H1 (cell line): ENCODE measurements at regions not wholly inside any gene's neighbourhood (a gene's known extent, or its start where the extent isn't known, plus 50 kb on each side); places are given as distances from the start of the nearest gene placed in this dataset.

ENCODE experiments used
- CTCF ChIA-PET: fragments of 300-600 bp; sonication (Branson Sonifier 250); formaldehyde crosslinking; loops from one replicate; lab custom pipeline; 2021; ENCODE audit not compliant: partially characterized antibody; lab: Charles Lee
- POLR2A ChIA-PET: fragments of 300-600 bp; sonication (Branson Sonifier 250); formaldehyde crosslinking; loops from one replicate; lab custom pipeline; 2021; ENCODE audit warnings: inconsistent platforms; ENCODE audit not compliant: partially characterized antibody; lab: Charles Lee
- DNase-seq, 2 experiments: peaks; one replicate each; pipeline versions ENCODE4 v3.0.0 to v3.0.0-alpha.2; 2010 to 2022; ENCODE audit warnings: low spot score in 2 of 2, low read depth in 1 of 2, mixed read lengths in 1 of 2
- FAIRE-seq: peaks from 2 replicates; lab custom pipeline; 2011; peaks lifted over from hg19 to GRCh38; lab: Jason Lieb, UNC
- H2AFZ ChIP-seq: 2 replicates; pipeline ENCODE4 v1.8.1; 2012; ENCODE audit warnings: low read length, inconsistent platforms
- H2AK5ac ChIP-seq: 2 replicates; pipeline ENCODE4 v1.6.1; 2013; ENCODE audit warnings: low read depth, low read length
- H2BK120ac ChIP-seq: replicated peaks from 2 replicates; pipeline ENCODE3; 2013; ENCODE audit warnings: low read depth, low read length, inconsistent platforms
- H2BK12ac ChIP-seq: 2 replicates; pipeline ENCODE4 v1.6.1; 2013; ENCODE audit warnings: low read depth, low read length
- H2BK15ac ChIP-seq: 2 replicates; pipeline ENCODE4 v1.6.1; 2013; ENCODE audit warnings: low read length
- H2BK20ac ChIP-seq: 2 replicates; pipeline ENCODE4 v1.6.1; 2013; ENCODE audit warnings: low read length
- H2BK5ac ChIP-seq: 2 replicates; pipeline ENCODE4 v1.6.1; 2013; ENCODE audit warnings: low read depth, low read length
- H3K14ac ChIP-seq: 2 replicates; pipeline ENCODE4 v1.6.1; 2013; ENCODE audit warnings: inconsistent platforms; ENCODE audit not compliant: insufficient read length
- H3K18ac ChIP-seq: 2 replicates; pipeline ENCODE4 v1.6.1; 2013; ENCODE audit warnings: low read length; ENCODE audit errors: extremely low read depth
- H3K23ac ChIP-seq: 2 replicates; pipeline ENCODE4 v1.6.1; 2013; ENCODE audit warnings: inconsistent platforms; ENCODE audit not compliant: insufficient read length
- H3K23me2 ChIP-seq: 2 replicates; pipeline ENCODE4 v1.6.1; 2013; ENCODE audit warnings: low read depth, low read length
- H3K27ac ChIP-seq: 2 replicates; pipeline ENCODE4 v1.6.1; 2011; ENCODE audit warnings: low read depth, low read length, inconsistent platforms
- H3K27me3 ChIP-seq, 4 experiments: replicated peaks in 1 of 4; 1 replicate in 1 of 4; 2 replicates in 3 of 4; pipeline versions ENCODE4 v1.6.1 to v1.8.1; 2011 to 2013; ENCODE audit warnings: low read length in 3 of 4, mild to moderate bottlenecking in 3 of 4, inconsistent platforms in 2 of 4, mixed read lengths in 2 of 4, moderate library complexity in 1 of 4; ENCODE audit not compliant: control insufficient read depth in 3 of 4, insufficient read depth in 3 of 4; ENCODE audit errors: extremely low read depth in 1 of 4
- H3K36me3 ChIP-seq, 4 experiments: 2 replicates each; pipeline versions ENCODE4 v1.6.1 to v1.8.1; 2011 to 2013; ENCODE audit warnings: mild to moderate bottlenecking in 4 of 4, low read length in 3 of 4, moderate library complexity in 2 of 4, control low read depth in 1 of 4, inconsistent platforms in 1 of 4; ENCODE audit not compliant: insufficient read depth in 4 of 4, control insufficient read depth in 2 of 4
- H3K4ac ChIP-seq: replicated peaks from 2 replicates; pipeline ENCODE3; 2013; ENCODE audit warnings: low read length, low read depth, mixed read lengths, inconsistent platforms; ENCODE audit not compliant: insufficient read length
- H3K4me1 ChIP-seq, 4 experiments: replicated peaks in 1 of 4; 1 replicate in 1 of 4; 2 replicates in 3 of 4; pipeline versions ENCODE4 v1.6.1 to v1.8.1; 2011 to 2013; ENCODE audit warnings: low read length in 3 of 4, inconsistent platforms in 2 of 4, mixed read lengths in 1 of 4; ENCODE audit not compliant: insufficient read depth in 4 of 4, control insufficient read depth in 3 of 4
- H3K4me2 ChIP-seq, 2 experiments: 2 replicates each; pipeline versions ENCODE4 v1.6.1 to v1.8.1; 2011 to 2013; ENCODE audit warnings: low read depth in 2 of 2, low read length in 2 of 2, control low read depth in 1 of 2, inconsistent platforms in 1 of 2, mild to moderate bottlenecking in 1 of 2; ENCODE audit not compliant: insufficient read depth in 1 of 2
- H3K4me3 ChIP-seq, 4 experiments: fragments of 200-600, 300-600 bp in 1 of 4; sonication (generic), shearing (Covaris generic), sonication (Bioruptor Twin) in 1 of 4; 2 replicates each; pipeline versions ENCODE4 v1.5.1 to v1.8.1; 2011 to 2016; ENCODE audit warnings: low read length in 4 of 4, low read depth in 3 of 4, control low read depth in 2 of 4, inconsistent platforms in 2 of 4, mild to moderate bottlenecking in 2 of 4, mixed read lengths in 1 of 4, moderate library complexity in 1 of 4; ENCODE audit not compliant: insufficient read depth in 2 of 4; ENCODE audit errors: extremely low read depth in 1 of 4
- H3K56ac ChIP-seq: replicated peaks from 2 replicates; pipeline ENCODE3; 2013; ENCODE audit warnings: low read depth, mild to moderate bottlenecking, mixed read lengths, low read length, inconsistent platforms; ENCODE audit not compliant: insufficient read length
- H3K79me1 ChIP-seq: 2 replicates; pipeline ENCODE4 v1.6.1; 2013; ENCODE audit warnings: low read depth, low read length, control low read depth
- H3K79me2 ChIP-seq, 2 experiments: 2 replicates each; pipeline versions ENCODE4 v1.6.1 to v1.8.1; 2012 to 2013; ENCODE audit warnings: low read length in 2 of 2, mild to moderate bottlenecking in 2 of 2, inconsistent platforms in 1 of 2; ENCODE audit not compliant: insufficient read depth in 2 of 2, control insufficient read depth in 1 of 2
- H3K9ac ChIP-seq, 4 experiments: replicated peaks in 1 of 4; 1 replicate in 1 of 4; 2 replicates in 3 of 4; pipeline versions ENCODE4 v1.6.1 to v1.8.1; 2011 to 2013; ENCODE audit warnings: low read depth in 3 of 4, low read length in 3 of 4, control low read depth in 2 of 4, mild to moderate bottlenecking in 2 of 4, moderate library complexity in 2 of 4, inconsistent platforms in 1 of 4; ENCODE audit errors: extremely low read depth in 1 of 4
- H3K9me3 ChIP-seq, 2 experiments: 2 replicates each; pipeline versions ENCODE4 v1.6.1 to v1.8.1; 2012 to 2013; ENCODE audit warnings: mild to moderate bottlenecking in 2 of 2, moderate library complexity in 2 of 2, control low read depth in 1 of 2, inconsistent platforms in 1 of 2, low read depth in 1 of 2, low read length in 1 of 2, mixed read lengths in 1 of 2; ENCODE audit not compliant: insufficient read depth in 2 of 2
- H4K20me1 ChIP-seq, 2 experiments: replicated peaks in 1 of 2; 2 replicates each; pipeline versions ENCODE3 to v1.8.1; 2011 to 2013; ENCODE audit warnings: inconsistent platforms in 2 of 2, low read length in 2 of 2, mild to moderate bottlenecking in 1 of 2; ENCODE audit not compliant: insufficient read depth in 2 of 2, control insufficient read depth in 1 of 2
- H4K5ac ChIP-seq: 2 replicates; pipeline ENCODE4 v1.6.1; 2013; ENCODE audit warnings: low read length, low read depth, mixed read lengths, inconsistent platforms; ENCODE audit not compliant: insufficient read length
- H4K8ac ChIP-seq: 2 replicates; pipeline ENCODE4 v1.8.0; 2013; ENCODE audit warnings: mild to moderate bottlenecking, moderate library complexity, low read length, inconsistent platforms; ENCODE audit not compliant: insufficient read depth; ENCODE audit errors: extremely low read depth
- H4K91ac ChIP-seq: replicated peaks from 2 replicates; pipeline ENCODE3; 2013; ENCODE audit warnings: low read length, mixed read lengths, inconsistent platforms; ENCODE audit not compliant: insufficient read length
- BRCA1 ChIP-seq: IDR thresholded peaks from 2 replicates; pipeline ENCODE4 v1.6.1; 2012; ENCODE audit warnings: low read depth, low read length, improper control_type of control experiment
- CHD2 ChIP-seq: IDR thresholded peaks from 2 replicates; pipeline ENCODE4 v1.6.1; 2012; ENCODE audit warnings: low read length, improper control_type of control experiment
- CTBP2 ChIP-seq: IDR thresholded peaks from 2 replicates; pipeline ENCODE4 v1.7.0; 2011; ENCODE audit warnings: borderline replicate concordance, mild to moderate bottlenecking, moderate library complexity, mixed read lengths, low read length; ENCODE audit not compliant: insufficient read depth, insufficient read length
- EGR1 ChIP-seq: IDR thresholded peaks from 2 replicates; pipeline ENCODE4 v1.6.1; 2011; ENCODE audit warnings: low read depth, low read length, borderline replicate concordance
- FOSL1 ChIP-seq: IDR thresholded peaks from 2 replicates; pipeline ENCODE4 v1.6.1; 2011; ENCODE audit warnings: mild to moderate bottlenecking, low read depth, low read length, moderate library complexity; ENCODE audit not compliant: insufficient read depth
- GABPA ChIP-seq: IDR thresholded peaks from 2 replicates; pipeline ENCODE4 v1.6.1; 2011; ENCODE audit warnings: mild to moderate bottlenecking, low read length, moderate library complexity, borderline replicate concordance; ENCODE audit not compliant: insufficient read depth
- GTF2F1 ChIP-seq: IDR thresholded peaks from 2 replicates; pipeline ENCODE4 v1.6.1; 2012; ENCODE audit warnings: low read depth, low read length, improper control_type of control experiment, borderline replicate concordance
- HDAC6 ChIP-seq: IDR thresholded peaks from one replicate; pipeline ENCODE4 v1.7.1; 2012; ENCODE audit warnings: low read depth, mild to moderate bottlenecking, inconsistent platforms, low read length, moderate library complexity
- KDM1A ChIP-seq: fragments of 200-600, 300-600 bp; sonication (generic); IDR thresholded peaks from 2 replicates; pipeline ENCODE4 v1.7.1; 2016; ENCODE audit warnings: mild to moderate bottlenecking, low read length, borderline replicate concordance
- PHF8 ChIP-seq: fragments of 200-600 bp; sonication (generic); conservative IDR thresholded peaks from 2 replicates; pipeline ENCODE4 v1.7.1; 2012; ENCODE audit warnings: low read depth, mild to moderate bottlenecking, inconsistent platforms, low read length, moderate library complexity
- SP1 ChIP-seq: IDR thresholded peaks from 2 replicates; pipeline ENCODE4 v1.6.1; 2011; ENCODE audit warnings: low read depth, low read length
- SP2 ChIP-seq: IDR thresholded peaks from 2 replicates; pipeline ENCODE4 v1.6.1; 2012; ENCODE audit warnings: mild to moderate bottlenecking, low read length, inconsistent platforms
- SUZ12 ChIP-seq: fragments of 200-600 bp; sonication (generic); IDR thresholded peaks from 2 replicates; pipeline ENCODE4 v1.6.1; 2012; ENCODE audit warnings: mild to moderate bottlenecking, inconsistent platforms, low read length, moderate library complexity, mixed read lengths
- YY1 ChIP-seq: IDR thresholded peaks from 2 replicates; pipeline ENCODE4 v1.6.1; 2011; ENCODE audit warnings: low read depth, mild to moderate bottlenecking, low read length
- WGBS, 2 experiments: shearing (Covaris generic) in 1 of 2; methylation state at CpG; one replicate each; pipeline versions ENCODE4 v1.1.6 to v1.1.7; 2013 to 2015; ENCODE audit warnings: low lambda C conversion rate in 2 of 2, mixed read lengths in 2 of 2, inconsistent platforms in 1 of 2, low coverage in 1 of 2, missing lambda C conversion rate in 1 of 2; ENCODE audit not compliant: insufficient replicate concordance in 2 of 2, insufficient coverage in 1 of 2, insufficient read length in 1 of 2; ENCODE audit errors: extremely low coverage in 1 of 2, missing lambda C conversion rate in 1 of 2; 5-methylcytosine and 5-hydroxymethylcytosine counted together
- TF ChIP-seq, protein P1 (sequence below): IDR thresholded peaks from 2 replicates; pipeline ENCODE4 v1.6.1; 2011; ENCODE audit warnings: low read depth, mild to moderate bottlenecking, low read length; ENCODE audit not compliant: insufficient read depth

DNA sequence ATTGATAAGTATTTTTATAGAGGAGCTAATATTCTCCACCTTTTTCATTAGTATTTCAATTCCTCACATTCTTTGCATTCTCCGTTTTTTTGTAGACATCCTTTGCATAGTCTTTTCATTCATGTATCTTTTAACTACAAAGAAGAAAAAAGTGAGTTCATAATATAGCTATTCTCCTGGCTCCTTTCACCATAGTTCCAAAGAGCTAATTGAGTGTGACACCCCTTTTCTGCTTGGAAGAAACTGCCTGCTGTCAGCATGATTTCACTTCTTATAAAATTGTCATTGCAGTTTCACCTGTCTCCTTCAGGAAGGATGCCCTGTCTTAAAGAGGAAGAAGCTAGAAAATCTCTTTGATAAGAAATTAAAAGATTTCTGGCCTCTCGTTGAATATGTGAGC lies 991.1 kb downstream of the KCNT2 start:
- ChIA-PET CTCF (interaction anchor here (0.8 to 0.9 kb wide), 2 partner anchors 8 to 221 kb away, joined by 3 read pairs; no protein-coding TSS in a partner anchor), POLR2A (no interaction called here)

More for the DNA sequence above, 991.1 kb downstream of the KCNT2 start:
- no peaks in the 10 kb centered on the region for H4K20me1 ChIP-seq
- H3K27ac ChIP-seq: no peak overlapping the region
- no peaks in the 10 kb centered on the region for H3K79me1 ChIP-seq
- 59% methylated on average over 2 of the region's 2 CpGs; no CpG with 5 or more reads in 1 of the 2 experiments for WGBS, 2 experiments
- TF ChIP-seq GABPA: no peak
- TF ChIP-seq, protein P1, sequence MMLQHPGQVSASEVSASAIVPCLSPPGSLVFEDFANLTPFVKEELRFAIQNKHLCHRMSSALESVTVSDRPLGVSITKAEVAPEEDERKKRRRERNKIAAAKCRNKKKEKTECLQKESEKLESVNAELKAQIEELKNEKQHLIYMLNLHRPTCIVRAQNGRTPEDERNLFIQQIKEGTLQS: no peak
- TF ChIP-seq SP2: no peak
- TF ChIP-seq EGR1: no peak
- no peak for TF ChIP-seq SUZ12
- TF ChIP-seq HDAC6: no peak
- no peak for TF ChIP-seq FOSL1
- no peak for TF ChIP-seq KDM1A
- no peak for TF ChIP-seq BRCA1
- no peak for TF ChIP-seq SP1
- TF ChIP-seq PHF8: no peak
- TF ChIP-seq CTBP2: no peak
- no peak for TF ChIP-seq CHD2
- no peak for TF ChIP-seq YY1
- TF ChIP-seq GTF2F1: no peak
- no peak overlapping the region for H3K4me3 ChIP-seq
- no peak overlapping the region for H2BK120ac ChIP-seq
- H3K36me3 ChIP-seq: no peaks in the 10 kb centered on the region
- no peaks in the 10 kb centered on the region for H3K4me1 ChIP-seq
- no peak overlapping the region for H4K5ac ChIP-seq
- no peak overlapping the region for H3K9ac ChIP-seq
- no peaks in the 10 kb centered on the region; the same call in 1 of the 2 replicates for H3K23me2 ChIP-seq
- no peaks in the 10 kb centered on the region for H3K79me2 ChIP-seq
- DNase-seq (no peak), FAIRE-seq (no peak)
- no peak overlapping the region for H3K14ac ChIP-seq
- H3K56ac ChIP-seq: no peak overlapping the region
- H3K27me3 ChIP-seq: no peaks in the 10 kb centered on the region
- no peak overlapping the region for H4K91ac ChIP-seq
- H3K4ac ChIP-seq: no peak overlapping the region
- H3K4me2 ChIP-seq: no peak overlapping the region
- no peaks in the 10 kb centered on the region for H3K9me3 ChIP-seq
- H2BK15ac ChIP-seq: no peak overlapping the region
- H3K23ac ChIP-seq: no peak overlapping the region
- no peak overlapping the region for H2BK12ac ChIP-seq
- no peak overlapping the region for H2AK5ac ChIP-seq
- H2BK20ac ChIP-seq: no peak overlapping the region
- H4K8ac ChIP-seq: no peak overlapping the region
- H3K18ac ChIP-seq: no peak overlapping the region
- H2AFZ ChIP-seq: no peak overlapping the region
- H2BK5ac ChIP-seq: no peak overlapping the region
